ENCODE measurements at regions not wholly inside any gene's neighbourhood (a gene's known extent, or its start where the extent isn't known, plus 50 kb on each side); places are given as distances from the start of the nearest gene placed in this dataset.

DNA sequence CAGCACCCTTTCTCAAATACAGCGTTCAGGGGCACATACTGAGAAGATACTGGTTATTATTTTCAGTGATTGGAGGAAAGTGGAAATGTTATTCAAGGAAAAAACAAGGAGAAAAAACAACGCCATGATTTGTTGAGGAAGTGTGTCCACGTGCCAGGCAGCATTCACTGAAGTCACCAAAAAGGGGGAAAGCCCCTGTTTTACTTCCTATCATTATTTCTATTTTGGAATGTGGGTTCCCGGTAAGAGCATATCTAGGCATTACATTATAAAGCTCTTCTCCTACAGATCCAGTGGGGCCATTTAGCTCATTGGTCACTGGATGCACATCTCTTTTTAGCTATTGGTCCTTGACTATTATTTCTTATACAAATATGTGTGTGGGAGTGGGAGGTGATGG lies 518.7 kb downstream of the TXNL1 start:
- TF ChIP-seq, protein P1, sequence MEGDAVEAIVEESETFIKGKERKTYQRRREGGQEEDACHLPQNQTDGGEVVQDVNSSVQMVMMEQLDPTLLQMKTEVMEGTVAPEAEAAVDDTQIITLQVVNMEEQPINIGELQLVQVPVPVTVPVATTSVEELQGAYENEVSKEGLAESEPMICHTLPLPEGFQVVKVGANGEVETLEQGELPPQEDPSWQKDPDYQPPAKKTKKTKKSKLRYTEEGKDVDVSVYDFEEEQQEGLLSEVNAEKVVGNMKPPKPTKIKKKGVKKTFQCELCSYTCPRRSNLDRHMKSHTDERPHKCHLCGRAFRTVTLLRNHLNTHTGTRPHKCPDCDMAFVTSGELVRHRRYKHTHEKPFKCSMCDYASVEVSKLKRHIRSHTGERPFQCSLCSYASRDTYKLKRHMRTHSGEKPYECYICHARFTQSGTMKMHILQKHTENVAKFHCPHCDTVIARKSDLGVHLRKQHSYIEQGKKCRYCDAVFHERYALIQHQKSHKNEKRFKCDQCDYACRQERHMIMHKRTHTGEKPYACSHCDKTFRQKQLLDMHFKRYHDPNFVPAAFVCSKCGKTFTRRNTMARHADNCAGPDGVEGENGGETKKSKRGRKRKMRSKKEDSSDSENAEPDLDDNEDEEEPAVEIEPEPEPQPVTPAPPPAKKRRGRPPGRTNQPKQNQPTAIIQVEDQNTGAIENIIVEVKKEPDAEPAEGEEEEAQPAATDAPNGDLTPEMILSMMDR (IDR thresholded peaks at IDR 0.05; ENCODE audit: insufficient read depth, low read depth, low read length), result no peak

DNA sequence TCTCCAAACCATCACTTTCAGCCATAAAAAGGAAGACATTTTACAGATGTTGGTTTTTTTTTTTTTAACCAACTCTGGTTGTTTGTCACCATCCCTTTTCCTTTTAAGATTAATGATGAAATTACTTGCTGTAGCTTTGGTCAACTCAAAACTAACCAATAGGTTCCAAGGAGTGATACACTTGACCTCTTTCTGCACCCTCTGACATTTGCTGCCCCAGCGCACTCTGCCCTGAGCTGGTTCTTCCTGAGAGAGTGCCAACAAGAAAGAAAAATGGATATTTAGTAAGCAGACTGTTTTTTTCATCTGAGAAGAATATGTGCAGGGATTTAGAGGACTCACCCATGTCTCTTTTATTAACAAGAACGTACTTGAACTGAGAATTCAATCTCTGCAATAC lies 520.0 kb downstream of the TXNL1 start:
- no peak overlapping the region for H3K4me3 ChIP-seq (ENCODE audit: low read depth, low read length)
- no peak for DNase-seq (ENCODE audit: low read depth)
- TF ChIP-seq, protein P1 (IDR thresholded peaks at IDR 0.05; ENCODE audit: insufficient read depth, low read depth, low read length), result no peak

More for the DNA sequence above, 518.7 kb downstream of the TXNL1 start:
- H3K4me3 ChIP-seq (ENCODE audit: low read depth, low read length), result no peak overlapping the region
- no peak for DNase-seq (ENCODE audit: low read depth)

DNA sequence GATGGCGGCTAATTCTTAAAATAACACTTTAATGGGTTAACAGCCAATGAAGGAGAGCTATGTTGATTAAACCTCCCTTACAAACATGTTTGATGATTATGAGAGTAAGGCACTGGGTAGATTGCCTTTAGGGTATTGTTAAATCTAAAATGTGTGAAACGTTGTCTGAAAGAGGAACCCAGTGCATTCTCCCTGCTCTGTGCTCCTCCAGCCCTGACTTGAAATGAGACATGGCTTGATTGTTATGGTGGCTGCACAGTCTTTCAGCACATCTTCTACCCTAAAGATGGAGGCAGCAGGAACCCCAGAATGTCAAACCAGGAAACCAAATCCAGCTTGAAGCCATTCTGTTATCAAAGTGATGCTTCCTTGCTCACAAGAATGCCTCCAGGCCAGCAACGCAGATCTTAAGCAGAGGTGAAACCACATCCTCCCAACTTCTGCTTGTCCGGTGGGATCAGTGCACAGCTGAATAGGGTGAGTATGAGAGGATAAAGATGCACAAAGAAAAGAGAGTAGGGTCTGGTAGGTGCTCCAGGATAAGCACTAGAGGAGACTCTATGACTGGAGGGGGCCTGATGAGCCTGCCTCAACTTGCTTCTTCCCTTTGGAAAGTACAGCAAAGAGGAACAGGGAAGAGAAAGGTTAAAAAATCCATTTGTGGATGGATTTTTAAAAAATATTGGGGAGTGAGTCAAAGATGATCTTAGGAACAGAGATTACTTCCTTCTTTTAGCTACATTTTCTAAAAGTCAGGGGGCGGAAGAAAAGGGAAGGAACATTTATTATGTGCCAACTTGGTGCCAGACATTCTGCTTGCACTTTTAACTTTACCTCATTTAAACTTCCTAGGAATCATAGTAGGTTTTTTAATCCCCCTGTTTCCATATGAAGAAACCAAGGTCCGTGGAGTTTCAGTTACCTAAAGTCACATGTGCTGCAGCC lies 523.0 kb downstream of the TXNL1 start:
- DNase-seq (ENCODE audit: low read depth), result no peak
- no peak overlapping the region for H3K4me3 ChIP-seq (ENCODE audit: low read depth, low read length)
- TF ChIP-seq, protein P1 (IDR thresholded peaks at IDR 0.05; ENCODE audit: insufficient read depth, low read depth, low read length), result no peak

DNA sequence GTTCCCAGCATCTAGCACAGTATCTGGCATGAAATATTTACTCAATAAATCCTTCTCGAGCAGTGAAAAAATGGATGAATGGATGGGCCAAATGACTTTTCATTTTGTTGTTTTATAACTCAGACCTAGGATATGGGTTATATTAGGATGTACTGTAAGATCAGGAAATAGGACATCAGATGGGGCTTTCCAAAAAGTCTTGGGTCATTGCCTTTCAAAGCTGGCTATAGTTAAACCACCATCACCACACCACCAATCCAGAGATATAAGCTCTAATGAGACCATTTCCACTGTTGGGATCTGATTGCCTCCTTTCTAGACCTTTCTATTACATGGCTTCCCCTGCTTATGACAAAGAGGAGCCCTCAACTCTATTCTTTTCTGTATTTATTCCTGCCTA lies 525.0 kb upstream of the TCF4 start:
- no peak overlapping the region for H3K4me3 ChIP-seq (ENCODE audit: low read depth, low read length)
- TF ChIP-seq, protein P1 (IDR thresholded peaks at IDR 0.05; ENCODE audit: insufficient read depth, low read depth, low read length), result no peak
- DNase-seq (ENCODE audit: low read depth), result no peak

DNA sequence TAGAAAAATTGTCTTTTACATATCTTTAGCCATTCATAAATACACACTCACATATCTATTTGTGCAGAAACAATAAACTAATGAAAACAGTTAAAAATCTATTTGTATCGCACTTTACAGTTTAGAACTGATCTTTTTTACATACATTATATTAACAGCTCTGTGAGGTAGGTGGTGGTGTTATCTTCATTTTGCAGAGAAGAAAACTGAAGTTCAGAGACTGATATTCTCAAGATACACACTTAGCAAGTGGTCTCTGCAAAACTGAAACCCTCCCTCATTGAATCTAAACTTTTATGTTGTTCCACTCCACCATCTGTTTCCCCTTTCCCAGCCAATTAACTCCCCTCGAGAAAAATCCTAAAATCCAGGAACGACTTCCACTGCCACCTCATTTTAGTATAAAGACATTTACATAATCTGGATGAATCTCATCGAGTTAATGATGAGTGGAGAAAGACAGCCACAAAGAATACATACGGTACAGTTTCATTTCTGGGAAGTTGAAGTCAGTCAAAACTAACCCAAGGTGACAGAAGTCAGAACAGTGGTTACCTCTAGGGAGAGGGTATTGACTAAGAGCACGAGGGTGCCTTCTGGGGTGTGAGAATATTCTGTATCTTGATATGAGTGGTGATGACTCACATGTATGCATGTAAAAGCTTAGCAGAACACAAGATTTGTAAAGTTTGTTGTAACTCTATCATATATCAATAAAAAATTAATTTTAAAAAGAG lies 524.2 kb upstream of the TCF4 start:
- no peak overlapping the region for H3K4me3 ChIP-seq (ENCODE audit: low read depth, low read length)
- peak; percentile 51 for DNase-seq (ENCODE audit: low read depth)
- TF ChIP-seq, protein P1 (IDR thresholded peaks at IDR 0.05; ENCODE audit: insufficient read depth, low read depth, low read length), result no peak

DNA sequence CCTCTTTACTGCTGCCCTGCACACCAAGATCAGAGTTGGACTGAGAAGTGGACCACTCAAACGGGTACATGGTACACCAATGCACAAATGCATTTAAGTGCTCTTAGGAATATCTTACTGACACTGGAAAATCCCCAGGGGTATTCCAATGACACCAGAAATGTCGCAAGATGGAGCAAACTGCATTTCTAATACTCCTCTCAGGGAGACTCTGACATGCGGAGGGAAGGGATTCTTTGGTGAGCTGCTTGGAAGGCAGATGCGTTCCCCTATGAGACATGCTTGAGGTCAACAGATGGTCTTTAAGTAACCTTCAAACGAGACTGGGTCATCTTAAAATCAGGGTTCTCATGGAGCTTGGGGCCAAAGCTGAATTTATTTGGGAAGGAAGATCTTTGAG lies 521.8 kb upstream of the TCF4 start:
- TF ChIP-seq, protein P1 (IDR thresholded peaks at IDR 0.05; ENCODE audit: insufficient read depth, low read depth, low read length), result no peak
- no peak for DNase-seq (ENCODE audit: low read depth)
- no peak overlapping the region for H3K4me3 ChIP-seq (ENCODE audit: low read depth, low read length)
